ENCODE measurements at regions not wholly inside any gene's neighbourhood (a gene's known extent, or its start where the extent isn't known, plus 50 kb on each side); places are given as distances from the start of the nearest gene placed in this dataset.

GRCh38 chr12:107335802-107336570 lies 242.6 kb upstream of the CRY1 start:
- Histone ChIP-seq H3K56ac (replicated peaks; ENCODE audit: insufficient read length, low read depth, low read length) (no peak overlapping the region), H2BK5ac (ENCODE audit: low read depth, low read length) (no peak overlapping the region), H3K79me2 (ENCODE audit: control insufficient read depth in 1 of 2, insufficient read depth in 2 of 2, low read length in 2 of 2) (no peaks in the 10 kb centered on the region), H3K4ac (replicated peaks; ENCODE audit: insufficient read length, low read depth, low read length) (no peak overlapping the region), H3K79me1 (ENCODE audit: low read depth, low read length) (no peaks in the 10 kb centered on the region; the same call in none of the 2 replicates), H3K4me1 (replicated peaks in 1 of 4; ENCODE audit: control insufficient read depth in 3 of 4, insufficient read depth in 4 of 4, low read length in 3 of 4) (peaks cover 0 to 8% (median 2%) of the 10 kb centered on the region in 4 experiments; a peak in 4 of 7 replicates), H4K5ac (ENCODE audit: insufficient read length, low read depth, low read length) (no peak overlapping the region), H4K91ac (replicated peaks; ENCODE audit: insufficient read length, low read length) (no peak overlapping the region), H3K4me2 (ENCODE audit: insufficient read depth in 1 of 2, low read depth in 2 of 2, low read length in 2 of 2) (no peak overlapping the region), H2AFZ (ENCODE audit: low read length) (no peak overlapping the region), H3K23me2 (ENCODE audit: low read depth, low read length) (no peaks in the 10 kb centered on the region; the same call in 1 of the 2 replicates), H3K27me3 (replicated peaks in 1 of 4; ENCODE audit: control insufficient read depth in 3 of 4, extremely low read depth in 1 of 4, insufficient read depth in 3 of 4, low read length in 3 of 4) (no peaks in the 10 kb centered on the region), H2BK15ac (ENCODE audit: low read length) (no peak overlapping the region), H3K23ac (ENCODE audit: insufficient read length) (no peak overlapping the region), H2BK120ac (replicated peaks; ENCODE audit: low read depth, low read length) (no peak overlapping the region), H3K4me3 (ENCODE audit: extremely low read depth in 1 of 4, insufficient read depth in 2 of 4, low read depth in 3 of 4, low read length in 4 of 4) (no peak overlapping the region), H4K8ac (ENCODE audit: extremely low read depth, insufficient read depth, low read length) (no peak overlapping the region), H3K14ac (ENCODE audit: insufficient read length) (no peak overlapping the region), H3K9me3 (ENCODE audit: insufficient read depth in 2 of 2, low read depth in 1 of 2, low read length in 1 of 2) (no peaks in the 10 kb centered on the region), H3K36me3 (ENCODE audit: control insufficient read depth in 2 of 4, insufficient read depth in 4 of 4, low read length in 3 of 4) (no peaks in the 10 kb centered on the region), H2BK12ac (ENCODE audit: low read depth, low read length) (no peak overlapping the region), H3K9ac (replicated peaks in 1 of 4; ENCODE audit: extremely low read depth in 1 of 4, low read depth in 3 of 4, low read length in 3 of 4) (no peak overlapping the region), H2BK20ac (ENCODE audit: low read length) (no peak overlapping the region), H3K27ac (ENCODE audit: low read depth, low read length) (no peak overlapping the region), H2AK5ac (ENCODE audit: low read depth, low read length) (no peak overlapping the region; the same call in 1 of the 2 replicates), H4K20me1 (replicated peaks in 1 of 2; ENCODE audit: control insufficient read depth in 1 of 2, insufficient read depth in 2 of 2, low read length in 2 of 2) (peaks cover 0 to 1% of the 10 kb centered on the region in 2 experiments), H3K18ac (ENCODE audit: extremely low read depth, low read length) (no peak overlapping the region)
- 88% methylated on average over 10 of the region's 10 CpGs; no CpG with 5 or more reads in 1 of the 2 experiments for WGBS, 2 experiments (ENCODE audit: extremely low coverage in 1 of 2, insufficient coverage in 1 of 2, insufficient read length in 1 of 2, insufficient replicate concordance in 2 of 2, low coverage in 1 of 2, low lambda C conversion rate in 2 of 2, missing lambda C conversion rate in 1 of 2)
- ChIA-PET POLR2A (ENCODE audit: partially characterized antibody) (no interaction called here), CTCF (ENCODE audit: partially characterized antibody) (interaction anchor here (1.3 to 1.7 kb wide), 2 partner anchors 10 kb away, joined by 3 to 6 read pairs; no protein-coding TSS in a partner anchor)
- DNase-seq (ENCODE audit: low read depth in 1 of 2, low spot score in 2 of 2) (no peak), FAIRE-seq (no peak)
- no peak for TF ChIP-seq JUN (IDR thresholded peaks at IDR 0.05; ENCODE audit: low read depth, low read length)
- TF ChIP-seq CHD1 (IDR thresholded peaks at IDR 0.05; ENCODE audit: low read depth, low read length): no peak
- no peak for TF ChIP-seq TAF1 (IDR thresholded peaks at IDR 0.05; ENCODE audit: low read depth, low read length)
- no peak for TF ChIP-seq GABPA (IDR thresholded peaks at IDR 0.05; ENCODE audit: borderline replicate concordance, insufficient read depth, low read length)
- TF ChIP-seq KDM5A (IDR thresholded peaks at IDR 0.05; ENCODE audit: low read length): no peak
- no peak for TF ChIP-seq CBX5 (IDR thresholded peaks at IDR 0.05; ENCODE audit: low read depth, low read length)
- TF ChIP-seq ZNF274 (IDR thresholded peaks at IDR 0.05; ENCODE audit: borderline replicate concordance, extremely low read depth, low read length): no peak
- TF ChIP-seq KDM1A (IDR thresholded peaks at IDR 0.05; ENCODE audit: borderline replicate concordance, low read length): no peak
- no peak for TF ChIP-seq BCL11A (IDR thresholded peaks at IDR 0.05; ENCODE audit: low read depth in 2 of 2, low read length in 2 of 2)
- TF ChIP-seq SAP30 (IDR thresholded peaks at IDR 0.05; ENCODE audit: insufficient read depth, insufficient replicate concordance, low read length): no peak
- no peak for TF ChIP-seq EZH2 (IDR thresholded peaks at IDR 0.05; ENCODE audit: low read depth, low read length, severe bottlenecking)
- no peak for TF ChIP-seq SP1 (IDR thresholded peaks at IDR 0.05; ENCODE audit: low read depth, low read length)

Data from H1 (cell line).